PFSK-1 (cell line): ENCODE measurements at regions not wholly inside any gene's neighbourhood (a gene's known extent, or its start where the extent isn't known, plus 50 kb on each side); places are given as distances from the start of the nearest gene placed in this dataset.

Source experiments
- POLR2AphosphoS5 ChIP-seq: IDR thresholded peaks from 2 replicates; pipeline ENCODE4 v1.6.1; 2012; ENCODE audit warnings: low read depth, mild to moderate bottlenecking, control low read depth, low read length, moderate library complexity
- SIN3A ChIP-seq: IDR thresholded peaks from 2 replicates; pipeline ENCODE4 v1.6.1; 2012; ENCODE audit warnings: mild to moderate bottlenecking, low read length, moderate library complexity, borderline replicate concordance; ENCODE audit not compliant: insufficient read depth

- TF ChIP-seq POLR2AphosphoS5: no peak
- TF ChIP-seq SIN3A: no peak
These were observed 196.0 kb upstream of the EEA1 start for GRCh38 chr12:93125126-93125525.
